ENCODE measurements at regions not wholly inside any gene's neighbourhood (a gene's known extent, or its start where the extent isn't known, plus 50 kb on each side); places are given as distances from the start of the nearest gene placed in this dataset.

- TF ChIP-seq CTCF (IDR thresholded peaks at IDR 0.05; ENCODE audit: borderline replicate concordance, extremely low read depth, low read length, poor library complexity, severe bottlenecking), result no peak
- no peak for TF ChIP-seq EZH2 (IDR thresholded peaks at IDR 0.05; ENCODE audit: borderline replicate concordance, low read depth, low read length, severe bottlenecking)
Measured at GRCh38 chr3:103785537-103785936, 1350.7 kb downstream of the ZPLD1 start.
